HEK293 (cell line): ENCODE measurements at regions not wholly inside any gene's neighbourhood (a gene's known extent, or its start where the extent isn't known, plus 50 kb on each side); places are given as distances from the start of the nearest gene placed in this dataset.

Experiments
- CTCF ChIA-PET: fragments of 350-600 bp; formaldehyde crosslinking; extraction: SDS; loops from one replicate; lab custom pipeline; 2021; ENCODE audit warnings: antibody characterized with exemption; lab: Yijun Ruan, JAX
- POLR2A ChIA-PET: fragments of 300-600 bp; formaldehyde crosslinking; extraction: SDS; loops from one replicate; lab custom pipeline; 2020; ENCODE audit warnings: antibody characterized with exemption, inconsistent platforms; lab: Yijun Ruan, JAX
- H3K27ac ChIP-seq: fragments of 200-500 bp; sonication (Bioruptor generic); 2 replicates; pipeline ENCODE4 v1.5.1; 2014; ENCODE audit warnings: low read depth, low read length, control low read depth, inconsistent platforms; ENCODE audit errors: extremely low read depth
- H3K36me3 ChIP-seq, 2 experiments: fragments of 200-500 bp in 1 of 2; sonication (Bioruptor generic) in 1 of 2; 1 replicate in 1 of 2; 2 replicates in 1 of 2; pipeline ENCODE4 v1.5.1; 2014 to 2017; ENCODE audit warnings: inconsistent platforms in 2 of 2, low read length in 2 of 2; ENCODE audit not compliant: control insufficient read depth in 2 of 2, insufficient read depth in 1 of 2
- H3K4me1 ChIP-seq: fragments of 200-500 bp; sonication (Bioruptor generic); 2 replicates; pipeline ENCODE4 v1.5.1; 2014; ENCODE audit warnings: mild to moderate bottlenecking, low read length, inconsistent platforms; ENCODE audit not compliant: control insufficient read depth, insufficient read depth
- H3K4me3 ChIP-seq: 2 replicates; pipeline ENCODE4 v1.5.1; 2011; ENCODE audit warnings: low read depth, mild to moderate bottlenecking, control low read depth, low read length, moderate library complexity
- H3K9me3 ChIP-seq: fragments of 200-500 bp; sonication (Bioruptor generic); 2 replicates; pipeline ENCODE4 v1.5.1; 2014; ENCODE audit warnings: low read depth, low read length, inconsistent platforms; ENCODE audit not compliant: control insufficient read depth, insufficient read depth
- KLF1 ChIP-seq: fragments of 450-650 bp; formaldehyde crosslinking; IDR thresholded peaks from 2 replicates; pipeline ENCODE4 v1.5.1; 2016; ENCODE audit warnings: missing biosample characterization, missing genetic modification characterization
- KLF10 ChIP-seq: fragments of 450-650 bp; IDR thresholded peaks from 2 replicates; pipeline ENCODE4 v1.5.1; 2018; ENCODE audit warnings: missing biosample characterization, mild to moderate bottlenecking, missing genetic modification characterization
- KLF16 ChIP-seq: fragments of 450-650 bp; formaldehyde crosslinking; IDR thresholded peaks from 2 replicates; pipeline ENCODE4 v1.5.1; 2017; ENCODE audit warnings: missing biosample characterization, missing genetic modification characterization
- MYNN ChIP-seq: fragments of 450-650 bp; formaldehyde crosslinking; IDR thresholded peaks from 2 replicates; pipeline ENCODE4 v1.5.1; 2016; ENCODE audit warnings: missing biosample characterization, missing genetic modification characterization, borderline replicate concordance
- ZNF10 ChIP-seq: fragments of 450-650 bp; formaldehyde crosslinking; IDR thresholded peaks from 2 replicates; pipeline ENCODE4 v1.5.1; 2017; ENCODE audit warnings: missing biosample characterization, missing genetic modification characterization
- ZNF37A ChIP-seq: fragments of 450-650 bp; IDR thresholded peaks from 2 replicates; pipeline ENCODE4 v1.5.1; 2018; ENCODE audit warnings: missing biosample characterization, missing genetic modification characterization
- ZNF394 ChIP-seq: fragments of 450-650 bp; formaldehyde crosslinking; IDR thresholded peaks from 2 replicates; pipeline ENCODE4 v1.5.1; 2016; ENCODE audit warnings: missing biosample characterization, missing genetic modification characterization, mild to moderate bottlenecking, moderate library complexity, borderline replicate concordance
- ZNF416 ChIP-seq: fragments of 450-650 bp; formaldehyde crosslinking; IDR thresholded peaks from 2 replicates; pipeline ENCODE4 v1.5.1; 2016; ENCODE audit warnings: missing biosample characterization, missing genetic modification characterization
- ZNF423 ChIP-seq: fragments of 450-650 bp; formaldehyde crosslinking; IDR thresholded peaks from 2 replicates; pipeline ENCODE4 v1.5.1; 2016; ENCODE audit warnings: missing biosample characterization, missing genetic modification characterization
- ZNF514 ChIP-seq: fragments of 450-650 bp; formaldehyde crosslinking; IDR thresholded peaks from 2 replicates; pipeline ENCODE4 v1.5.1; 2016; ENCODE audit warnings: missing biosample characterization, missing genetic modification characterization
- ZNF664 ChIP-seq: fragments of 450-650 bp; formaldehyde crosslinking; IDR thresholded peaks from 2 replicates; pipeline ENCODE4 v1.5.1; 2016; ENCODE audit warnings: missing biosample characterization, missing genetic modification characterization
- ZSCAN23 ChIP-seq: fragments of 450-650 bp; formaldehyde crosslinking; IDR thresholded peaks from 2 replicates; pipeline ENCODE4 v1.5.1; 2016; ENCODE audit warnings: missing biosample characterization, missing genetic modification characterization
- TF ChIP-seq, protein P1 (sequence below): fragments of 450-650 bp; formaldehyde crosslinking; IDR thresholded peaks from 2 replicates; pipeline ENCODE4 v1.5.1; 2017; ENCODE audit warnings: missing biosample characterization, missing genetic modification characterization
- TF ChIP-seq, protein P2 (sequence below): fragments of 450-650 bp; formaldehyde crosslinking; IDR thresholded peaks from 2 replicates; pipeline ENCODE4 v1.5.1; 2016; ENCODE audit warnings: missing biosample characterization, missing genetic modification characterization
- TF ChIP-seq, protein P3 (sequence below): fragments of 450-650 bp; formaldehyde crosslinking; IDR thresholded peaks from 2 replicates; pipeline ENCODE4 v1.5.1; 2017; ENCODE audit warnings: missing biosample characterization, missing genetic modification characterization
- TF ChIP-seq, protein P4 (sequence below): fragments of 450-650 bp; formaldehyde crosslinking; IDR thresholded peaks from 2 replicates; pipeline ENCODE4 v1.5.1; 2017; ENCODE audit warnings: missing biosample characterization, missing genetic modification characterization
- TF ChIP-seq, protein P5 (sequence below): fragments of 450-650 bp; formaldehyde crosslinking; IDR thresholded peaks from 2 replicates; pipeline ENCODE4 v1.5.1; 2016; ENCODE audit warnings: missing biosample characterization, missing genetic modification characterization
- TF ChIP-seq, protein P6 (sequence below): fragments of 450-650 bp; formaldehyde crosslinking; IDR thresholded peaks from 2 replicates; pipeline ENCODE4 v1.5.1; 2017; ENCODE audit warnings: missing biosample characterization, missing genetic modification characterization
- TF ChIP-seq, protein P7 (sequence below): fragments of 450-650 bp; formaldehyde crosslinking; IDR thresholded peaks from 2 replicates; pipeline ENCODE4 v1.5.1; 2016; ENCODE audit warnings: missing biosample characterization, missing genetic modification characterization, borderline replicate concordance

DNA sequence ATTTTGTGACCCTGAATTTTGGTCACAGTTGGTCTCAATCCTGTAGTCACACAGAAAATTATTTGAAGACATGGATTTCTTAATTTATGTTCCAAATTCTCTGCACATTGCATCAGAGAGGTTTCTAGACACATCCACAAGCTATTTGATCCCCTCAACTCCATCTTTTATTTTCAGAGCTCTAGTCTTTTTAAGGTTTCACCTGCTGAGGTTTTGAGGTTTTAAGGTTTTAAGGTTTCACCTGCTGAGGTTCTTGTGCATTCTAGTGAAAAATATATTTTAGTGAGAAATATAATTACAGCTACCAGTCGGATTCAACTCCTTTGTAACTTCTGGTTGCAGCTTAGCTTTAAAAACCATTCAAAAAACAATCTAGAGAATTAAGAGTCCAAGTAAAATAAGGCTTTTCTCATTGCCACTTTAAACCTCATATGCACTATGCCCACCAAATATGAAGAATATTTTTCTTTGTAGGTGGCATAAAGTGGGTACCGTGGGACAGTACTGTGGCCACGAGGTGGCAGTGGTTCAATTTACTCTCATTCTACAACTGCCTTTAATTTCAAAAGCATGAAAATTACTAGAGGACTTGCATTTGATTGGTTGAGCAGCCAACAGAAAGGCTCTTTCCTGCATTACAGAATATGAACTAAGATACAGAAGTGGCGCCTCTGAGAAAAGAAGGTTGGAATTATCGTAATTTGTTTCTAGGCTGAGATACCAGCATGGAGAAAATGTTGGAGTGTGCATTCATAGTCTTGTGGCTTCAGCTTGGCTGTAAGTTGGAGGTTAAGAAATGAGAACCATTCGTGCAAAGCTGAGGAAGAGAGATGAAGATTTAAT lies 366.5 kb upstream of the OR4E1 start:
- no peak overlapping the region for H3K27ac ChIP-seq
- TF ChIP-seq, protein P1, sequence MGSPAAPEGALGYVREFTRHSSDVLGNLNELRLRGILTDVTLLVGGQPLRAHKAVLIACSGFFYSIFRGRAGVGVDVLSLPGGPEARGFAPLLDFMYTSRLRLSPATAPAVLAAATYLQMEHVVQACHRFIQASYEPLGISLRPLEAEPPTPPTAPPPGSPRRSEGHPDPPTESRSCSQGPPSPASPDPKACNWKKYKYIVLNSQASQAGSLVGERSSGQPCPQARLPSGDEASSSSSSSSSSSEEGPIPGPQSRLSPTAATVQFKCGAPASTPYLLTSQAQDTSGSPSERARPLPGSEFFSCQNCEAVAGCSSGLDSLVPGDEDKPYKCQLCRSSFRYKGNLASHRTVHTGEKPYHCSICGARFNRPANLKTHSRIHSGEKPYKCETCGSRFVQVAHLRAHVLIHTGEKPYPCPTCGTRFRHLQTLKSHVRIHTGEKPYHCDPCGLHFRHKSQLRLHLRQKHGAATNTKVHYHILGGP (tag by site-specific recombination): no peak
- TF ChIP-seq, protein P2, sequence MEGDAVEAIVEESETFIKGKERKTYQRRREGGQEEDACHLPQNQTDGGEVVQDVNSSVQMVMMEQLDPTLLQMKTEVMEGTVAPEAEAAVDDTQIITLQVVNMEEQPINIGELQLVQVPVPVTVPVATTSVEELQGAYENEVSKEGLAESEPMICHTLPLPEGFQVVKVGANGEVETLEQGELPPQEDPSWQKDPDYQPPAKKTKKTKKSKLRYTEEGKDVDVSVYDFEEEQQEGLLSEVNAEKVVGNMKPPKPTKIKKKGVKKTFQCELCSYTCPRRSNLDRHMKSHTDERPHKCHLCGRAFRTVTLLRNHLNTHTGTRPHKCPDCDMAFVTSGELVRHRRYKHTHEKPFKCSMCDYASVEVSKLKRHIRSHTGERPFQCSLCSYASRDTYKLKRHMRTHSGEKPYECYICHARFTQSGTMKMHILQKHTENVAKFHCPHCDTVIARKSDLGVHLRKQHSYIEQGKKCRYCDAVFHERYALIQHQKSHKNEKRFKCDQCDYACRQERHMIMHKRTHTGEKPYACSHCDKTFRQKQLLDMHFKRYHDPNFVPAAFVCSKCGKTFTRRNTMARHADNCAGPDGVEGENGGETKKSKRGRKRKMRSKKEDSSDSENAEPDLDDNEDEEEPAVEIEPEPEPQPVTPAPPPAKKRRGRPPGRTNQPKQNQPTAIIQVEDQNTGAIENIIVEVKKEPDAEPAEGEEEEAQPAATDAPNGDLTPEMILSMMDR: 0 out of 2 replicates have a peak, but pooled peaks have one; percentile 11
- TF ChIP-seq, all 188 proteins: peak for 1
- H3K4me1 ChIP-seq: no peaks in the 10 kb centered on the region
- POLR2A ChIA-PET: no interaction called here
- no peaks in the 10 kb centered on the region for H3K36me3 ChIP-seq
- H3K9me3 ChIP-seq: no peaks in the 10 kb centered on the region
- H3K4me3 ChIP-seq: no peak overlapping the region
- CTCF ChIA-PET: interaction anchor here (0.6 to 1.8 kb wide), 18 partner anchors 9 to 1786 kb away, joined by 3 to 11 read pairs (median 4); no protein-coding TSS in a partner anchor

DNA sequence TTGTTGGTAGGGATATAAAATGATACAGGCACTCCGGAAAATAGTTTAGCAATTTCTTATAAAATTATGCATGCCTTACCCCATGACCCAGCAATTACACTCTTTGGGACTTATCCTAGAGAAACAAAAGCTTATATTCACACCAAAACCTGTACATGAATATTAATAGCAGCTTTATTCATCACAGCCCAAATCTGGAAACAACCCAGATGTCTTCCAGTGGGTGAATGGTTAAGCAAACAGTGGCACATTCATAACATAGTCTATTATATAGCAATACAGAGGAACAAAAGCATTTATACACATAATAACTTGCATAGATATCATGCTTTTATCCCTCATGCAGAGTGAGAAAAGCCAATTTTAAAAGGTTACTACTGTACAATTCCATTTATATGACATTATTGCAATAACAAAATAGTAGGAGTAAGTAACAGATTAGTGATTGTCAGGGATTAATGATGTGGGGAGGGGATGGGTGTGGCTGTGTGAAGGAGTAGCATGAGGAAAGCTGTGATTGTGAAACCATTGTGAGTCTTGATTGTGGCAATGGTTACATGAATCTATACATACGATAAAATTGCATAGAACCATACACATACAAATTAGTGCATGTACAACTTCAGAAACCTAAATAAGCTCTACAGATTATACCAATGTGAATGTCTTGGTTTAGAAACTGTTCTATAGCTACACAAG lies 363.1 kb upstream of the OR4E1 start:
- Histone ChIP-seq H3K9me3 (no peaks in the 10 kb centered on the region), H3K36me3 (no peaks in the 10 kb centered on the region), H3K27ac (no peak overlapping the region), H3K4me3 (no peak overlapping the region), H3K4me1 (no peaks in the 10 kb centered on the region)
- ChIA-PET CTCF (interaction anchor here (0.6 to 2.7 kb wide), 10 partner anchors 10 to 1186 kb away, joined by 3 to 9 read pairs (median 4); no protein-coding TSS in a partner anchor), POLR2A (no interaction called here)
- no peak for TF ChIP-seq MYNN (tag by site-specific recombination)
- no peak for TF ChIP-seq ZNF416
- no peak for TF ChIP-seq ZNF423 (tag by site-specific recombination)
- TF ChIP-seq KLF1: no peak
- no peak for TF ChIP-seq KLF16
- no peak for TF ChIP-seq ZSCAN23
- TF ChIP-seq, protein P3, sequence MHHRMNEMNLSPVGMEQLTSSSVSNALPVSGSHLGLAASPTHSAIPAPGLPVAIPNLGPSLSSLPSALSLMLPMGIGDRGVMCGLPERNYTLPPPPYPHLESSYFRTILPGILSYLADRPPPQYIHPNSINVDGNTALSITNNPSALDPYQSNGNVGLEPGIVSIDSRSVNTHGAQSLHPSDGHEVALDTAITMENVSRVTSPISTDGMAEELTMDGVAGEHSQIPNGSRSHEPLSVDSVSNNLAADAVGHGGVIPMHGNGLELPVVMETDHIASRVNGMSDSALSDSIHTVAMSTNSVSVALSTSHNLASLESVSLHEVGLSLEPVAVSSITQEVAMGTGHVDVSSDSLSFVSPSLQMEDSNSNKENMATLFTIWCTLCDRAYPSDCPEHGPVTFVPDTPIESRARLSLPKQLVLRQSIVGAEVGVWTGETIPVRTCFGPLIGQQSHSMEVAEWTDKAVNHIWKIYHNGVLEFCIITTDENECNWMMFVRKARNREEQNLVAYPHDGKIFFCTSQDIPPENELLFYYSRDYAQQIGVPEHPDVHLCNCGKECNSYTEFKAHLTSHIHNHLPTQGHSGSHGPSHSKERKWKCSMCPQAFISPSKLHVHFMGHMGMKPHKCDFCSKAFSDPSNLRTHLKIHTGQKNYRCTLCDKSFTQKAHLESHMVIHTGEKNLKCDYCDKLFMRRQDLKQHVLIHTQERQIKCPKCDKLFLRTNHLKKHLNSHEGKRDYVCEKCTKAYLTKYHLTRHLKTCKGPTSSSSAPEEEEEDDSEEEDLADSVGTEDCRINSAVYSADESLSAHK (tag by site-specific recombination): no peak
- TF ChIP-seq, protein P4, sequence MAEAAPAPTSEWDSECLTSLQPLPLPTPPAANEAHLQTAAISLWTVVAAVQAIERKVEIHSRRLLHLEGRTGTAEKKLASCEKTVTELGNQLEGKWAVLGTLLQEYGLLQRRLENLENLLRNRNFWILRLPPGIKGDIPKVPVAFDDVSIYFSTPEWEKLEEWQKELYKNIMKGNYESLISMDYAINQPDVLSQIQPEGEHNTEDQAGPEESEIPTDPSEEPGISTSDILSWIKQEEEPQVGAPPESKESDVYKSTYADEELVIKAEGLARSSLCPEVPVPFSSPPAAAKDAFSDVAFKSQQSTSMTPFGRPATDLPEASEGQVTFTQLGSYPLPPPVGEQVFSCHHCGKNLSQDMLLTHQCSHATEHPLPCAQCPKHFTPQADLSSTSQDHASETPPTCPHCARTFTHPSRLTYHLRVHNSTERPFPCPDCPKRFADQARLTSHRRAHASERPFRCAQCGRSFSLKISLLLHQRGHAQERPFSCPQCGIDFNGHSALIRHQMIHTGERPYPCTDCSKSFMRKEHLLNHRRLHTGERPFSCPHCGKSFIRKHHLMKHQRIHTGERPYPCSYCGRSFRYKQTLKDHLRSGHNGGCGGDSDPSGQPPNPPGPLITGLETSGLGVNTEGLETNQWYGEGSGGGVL (tag by site-specific recombination): no peak
- TF ChIP-seq, protein P5, sequence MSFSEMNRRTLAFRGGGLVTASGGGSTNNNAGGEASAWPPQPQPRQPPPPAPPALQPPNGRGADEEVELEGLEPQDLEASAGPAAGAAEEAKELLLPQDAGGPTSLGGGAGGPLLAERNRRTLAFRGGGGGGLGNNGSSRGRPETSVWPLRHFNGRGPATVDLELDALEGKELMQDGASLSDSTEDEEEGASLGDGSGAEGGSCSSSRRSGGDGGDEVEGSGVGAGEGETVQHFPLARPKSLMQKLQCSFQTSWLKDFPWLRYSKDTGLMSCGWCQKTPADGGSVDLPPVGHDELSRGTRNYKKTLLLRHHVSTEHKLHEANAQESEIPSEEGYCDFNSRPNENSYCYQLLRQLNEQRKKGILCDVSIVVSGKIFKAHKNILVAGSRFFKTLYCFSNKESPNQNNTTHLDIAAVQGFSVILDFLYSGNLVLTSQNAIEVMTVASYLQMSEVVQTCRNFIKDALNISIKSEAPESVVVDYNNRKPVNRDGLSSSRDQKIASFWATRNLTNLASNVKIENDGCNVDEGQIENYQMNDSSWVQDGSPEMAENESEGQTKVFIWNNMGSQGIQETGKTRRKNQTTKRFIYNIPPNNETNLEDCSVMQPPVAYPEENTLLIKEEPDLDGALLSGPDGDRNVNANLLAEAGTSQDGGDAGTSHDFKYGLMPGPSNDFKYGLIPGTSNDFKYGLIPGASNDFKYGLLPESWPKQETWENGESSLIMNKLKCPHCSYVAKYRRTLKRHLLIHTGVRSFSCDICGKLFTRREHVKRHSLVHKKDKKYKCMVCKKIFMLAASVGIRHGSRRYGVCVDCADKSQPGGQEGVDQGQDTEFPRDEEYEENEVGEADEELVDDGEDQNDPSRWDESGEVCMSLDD (tag by site-specific recombination): no peak
- no peak for TF ChIP-seq ZNF37A (tag by site-specific recombination)
- no peak for TF ChIP-seq ZNF10 (tag by site-specific recombination)
- TF ChIP-seq, protein P6, sequence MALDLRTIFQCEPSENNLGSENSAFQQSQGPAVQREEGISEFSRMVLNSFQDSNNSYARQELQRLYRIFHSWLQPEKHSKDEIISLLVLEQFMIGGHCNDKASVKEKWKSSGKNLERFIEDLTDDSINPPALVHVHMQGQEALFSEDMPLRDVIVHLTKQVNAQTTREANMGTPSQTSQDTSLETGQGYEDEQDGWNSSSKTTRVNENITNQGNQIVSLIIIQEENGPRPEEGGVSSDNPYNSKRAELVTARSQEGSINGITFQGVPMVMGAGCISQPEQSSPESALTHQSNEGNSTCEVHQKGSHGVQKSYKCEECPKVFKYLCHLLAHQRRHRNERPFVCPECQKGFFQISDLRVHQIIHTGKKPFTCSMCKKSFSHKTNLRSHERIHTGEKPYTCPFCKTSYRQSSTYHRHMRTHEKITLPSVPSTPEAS (tag by site-specific recombination): no peak
- TF ChIP-seq KLF10: no peak
- TF ChIP-seq ZNF664 (tag by site-specific recombination): no peak
- no peak for TF ChIP-seq ZNF394
- TF ChIP-seq, protein P7, sequence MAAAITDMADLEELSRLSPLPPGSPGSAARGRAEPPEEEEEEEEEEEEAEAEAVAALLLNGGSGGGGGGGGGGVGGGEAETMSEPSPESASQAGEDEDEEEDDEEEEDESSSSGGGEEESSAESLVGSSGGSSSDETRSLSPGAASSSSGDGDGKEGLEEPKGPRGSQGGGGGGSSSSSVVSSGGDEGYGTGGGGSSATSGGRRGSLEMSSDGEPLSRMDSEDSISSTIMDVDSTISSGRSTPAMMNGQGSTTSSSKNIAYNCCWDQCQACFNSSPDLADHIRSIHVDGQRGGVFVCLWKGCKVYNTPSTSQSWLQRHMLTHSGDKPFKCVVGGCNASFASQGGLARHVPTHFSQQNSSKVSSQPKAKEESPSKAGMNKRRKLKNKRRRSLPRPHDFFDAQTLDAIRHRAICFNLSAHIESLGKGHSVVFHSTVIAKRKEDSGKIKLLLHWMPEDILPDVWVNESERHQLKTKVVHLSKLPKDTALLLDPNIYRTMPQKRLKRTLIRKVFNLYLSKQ: no peak
- no peak for TF ChIP-seq ZNF514 (tag by site-specific recombination)
